HG02571 (cell line): ENCODE measurements at regions not wholly inside any gene's neighbourhood (a gene's known extent, or its start where the extent isn't known, plus 50 kb on each side); places are given as distances from the start of the nearest gene placed in this dataset.
"Not testable (repeated sequence)": the region's sequence is repeated elsewhere in the genome, so short reads cannot be mapped to it uniquely, and the experiment has no call there.

Experiments
- ATAC-seq: cut with Tn5 transposase; IDR thresholded peaks from one replicate; pipeline ENCODE4 v1.9.1; 2021; ENCODE audit warnings: mild to moderate bottlenecking, moderate library complexity; ENCODE audit not compliant: unreplicated experiment

DNA sequence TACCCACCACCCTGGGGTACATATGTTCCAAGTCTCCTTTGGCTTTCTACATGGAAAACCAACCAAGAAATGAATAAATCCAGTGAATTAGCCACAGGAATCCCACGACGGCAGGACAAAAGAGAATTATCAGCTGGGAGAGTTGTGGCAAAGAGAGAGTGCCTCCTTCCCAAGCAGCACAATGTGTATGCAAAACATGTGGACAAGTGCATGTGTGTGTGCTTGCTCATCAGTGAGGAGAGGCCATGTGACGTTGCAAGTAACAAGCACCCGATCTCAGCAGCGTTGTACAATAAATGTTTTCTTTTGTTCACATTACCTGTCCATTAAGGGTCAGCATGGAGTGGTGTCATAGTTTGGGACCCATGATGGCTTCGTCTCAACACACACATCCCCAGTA is 50.0 kb upstream of the EMX2 start:
- no peak for ATAC-seq

DNA sequence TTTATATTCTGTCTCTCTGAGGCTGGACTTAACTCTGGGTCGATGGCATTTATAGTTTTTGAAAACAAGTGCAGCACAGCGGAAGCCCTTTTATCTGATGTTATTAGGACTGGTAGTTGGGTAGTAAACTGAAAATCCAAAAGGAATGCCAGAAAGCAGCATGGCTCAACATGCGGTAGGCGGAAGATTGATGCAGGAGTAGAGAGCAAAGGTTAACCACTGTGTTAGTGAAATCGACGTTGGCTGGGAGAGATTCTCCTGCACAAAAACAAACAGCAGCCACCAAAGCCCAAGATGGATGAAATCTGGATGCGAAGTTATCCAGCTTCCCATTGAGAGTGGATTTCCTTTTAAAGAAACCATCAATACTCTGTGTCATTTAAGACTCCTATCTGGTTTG is 54.5 kb upstream of the EMX2 start:
- no peak for ATAC-seq

DNA sequence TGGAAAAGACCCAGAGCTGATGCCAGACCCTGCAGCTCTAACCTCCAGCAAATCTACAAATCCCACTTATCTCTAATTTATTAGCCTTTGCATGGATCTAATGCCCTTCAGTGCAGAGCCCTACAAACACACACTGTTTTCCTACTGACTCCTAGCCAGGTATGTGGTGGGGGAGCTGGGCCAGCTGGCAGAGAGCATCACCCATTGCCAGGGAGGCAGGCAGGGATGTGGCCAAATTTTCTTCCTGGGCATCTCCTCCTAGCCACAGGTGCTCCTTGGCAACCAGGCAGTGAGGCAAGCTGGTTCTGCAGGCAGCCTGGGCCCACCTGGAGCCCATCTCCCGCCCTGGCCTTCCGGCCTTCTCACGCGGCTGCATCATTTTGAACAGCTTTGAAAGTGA is 55.9 kb upstream of the EMX2 start:
- ATAC-seq: no peak

DNA sequence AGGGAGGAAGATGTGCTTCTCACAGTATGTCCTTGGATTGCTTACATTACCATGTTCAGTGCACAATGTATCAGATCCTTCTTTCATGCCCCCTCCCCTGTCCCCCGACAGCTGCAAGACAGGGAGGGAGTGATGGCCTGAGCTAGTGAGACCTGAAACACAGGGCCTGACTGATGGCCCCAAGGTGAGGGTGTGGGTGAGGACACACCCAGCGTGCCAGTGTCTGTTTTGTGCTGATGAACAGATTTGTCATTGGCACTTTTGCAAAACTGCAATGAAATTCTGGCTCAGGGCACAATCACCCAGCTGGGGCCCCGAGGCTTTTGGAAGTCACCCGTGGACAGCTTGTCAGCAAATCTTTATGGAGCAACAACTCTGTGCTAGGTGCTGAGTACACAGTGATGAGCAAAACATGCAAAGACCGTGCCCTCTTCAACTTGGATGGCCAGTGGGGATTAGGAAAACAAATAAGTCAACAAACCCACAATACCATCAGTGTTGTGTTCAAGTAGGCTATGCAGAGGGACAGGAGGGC is 59.4 kb upstream of the EMX2 start:
- ATAC-seq: no peak

DNA sequence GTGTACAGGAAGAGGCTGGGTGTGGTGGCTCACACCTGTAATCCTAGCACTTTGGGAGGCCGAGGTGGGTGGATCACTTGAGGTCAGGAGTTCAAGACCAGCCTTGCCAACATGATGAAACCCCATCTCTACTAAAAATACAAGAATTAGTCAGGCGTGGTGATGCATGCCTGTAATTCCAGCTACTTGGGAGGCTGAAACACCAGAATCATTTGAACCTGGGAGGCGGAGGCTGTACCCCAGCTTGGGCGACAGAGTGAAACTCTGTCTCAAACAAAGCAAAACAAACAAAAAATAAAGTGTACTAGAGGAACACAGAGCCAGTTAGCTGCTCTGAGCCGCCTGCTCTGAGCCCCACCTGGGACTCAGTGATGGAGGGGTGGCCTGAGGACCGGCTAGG is 61.5 kb upstream of the EMX2 start:
- ATAC-seq: not testable (repeated sequence)

DNA sequence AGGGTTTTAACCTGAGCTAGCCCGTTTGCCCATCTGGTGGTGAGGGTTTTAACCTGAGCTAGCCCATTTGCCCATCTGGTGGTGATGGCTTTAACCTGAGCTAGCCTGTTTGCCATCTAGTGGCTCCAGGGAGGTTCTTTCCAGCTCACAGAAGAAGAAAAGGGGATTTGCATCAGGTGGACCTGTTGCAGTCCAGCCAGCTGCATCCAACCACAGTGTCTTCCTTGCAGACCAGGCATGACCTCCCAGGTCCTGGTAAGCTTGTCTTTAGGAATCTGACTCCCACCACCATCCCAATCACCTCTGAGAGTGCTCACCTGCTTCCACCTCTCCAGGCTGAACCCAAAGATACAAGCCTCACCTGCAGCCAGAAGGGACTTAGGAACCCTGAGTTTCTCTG is 62.4 kb upstream of the EMX2 start:
- no peak for ATAC-seq

DNA sequence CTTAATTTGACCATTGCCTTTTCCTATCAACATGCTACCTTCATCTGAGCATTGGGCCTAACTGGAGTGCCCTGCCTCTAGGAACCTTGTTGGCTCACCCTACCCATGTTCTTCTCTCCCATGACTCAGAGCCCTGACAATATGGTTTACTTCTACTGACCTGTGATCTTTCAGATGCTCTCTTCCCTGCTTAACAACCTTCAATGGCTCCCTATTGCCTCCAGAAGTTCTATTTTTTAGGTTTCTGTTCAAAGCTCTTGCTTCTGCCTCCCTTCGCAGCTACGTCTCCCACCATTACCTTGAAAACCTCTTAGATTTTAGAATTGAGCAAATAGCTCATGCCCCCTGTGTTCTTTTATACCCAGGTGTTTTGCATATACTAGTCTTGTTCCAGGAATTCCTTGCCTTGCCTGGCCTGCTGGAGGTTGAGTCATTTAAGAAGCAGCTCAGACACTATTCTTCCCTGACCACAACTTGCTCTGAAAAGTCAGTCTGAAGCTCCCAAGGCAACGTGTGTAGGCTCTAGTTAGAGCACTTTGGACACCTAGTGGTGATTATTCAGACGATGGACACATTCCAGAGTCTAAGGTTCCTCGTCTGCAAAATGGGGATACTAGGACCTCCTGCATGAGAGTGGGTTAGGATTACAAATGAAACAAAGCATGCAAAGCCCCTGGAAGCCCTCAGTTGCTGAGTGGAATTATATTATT is 64.4 kb upstream of the EMX2 start:
- no peak for ATAC-seq

DNA sequence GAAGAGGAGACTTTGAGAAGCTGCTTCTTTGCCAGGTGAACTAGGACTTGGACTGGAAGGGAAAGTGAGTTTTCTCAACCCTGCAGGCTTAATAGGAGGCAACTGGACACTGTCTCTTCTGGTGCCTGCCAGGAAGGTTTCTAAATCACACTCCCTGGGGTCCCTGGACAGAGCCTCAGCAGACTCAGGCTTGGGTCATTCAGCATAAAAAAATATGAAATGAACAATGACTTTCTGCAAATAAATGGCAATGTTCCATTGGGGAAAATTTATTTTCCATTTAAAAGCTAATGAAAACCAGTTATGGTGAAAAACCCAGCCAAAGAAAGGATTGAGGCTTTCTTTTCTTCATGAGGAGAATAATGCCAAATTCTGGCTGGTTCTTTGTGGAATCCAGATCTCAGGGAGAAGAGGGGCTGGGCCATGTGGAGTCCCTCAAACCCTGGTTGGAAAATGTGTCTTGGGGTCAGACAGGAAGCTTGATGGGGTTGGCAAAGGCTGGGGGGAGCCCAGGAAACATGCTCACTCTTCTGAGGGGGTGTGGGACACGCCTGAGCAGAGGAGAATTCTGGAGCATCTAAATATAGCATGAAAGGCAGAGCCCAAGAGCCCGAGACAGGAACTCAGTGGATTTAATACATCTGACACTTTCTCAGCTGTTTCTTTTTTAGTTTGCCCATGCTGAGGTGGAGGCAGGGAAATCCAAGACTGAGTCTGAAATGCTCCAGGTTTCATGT is 65.2 kb upstream of the EMX2 start:
- ATAC-seq: no peak

DNA sequence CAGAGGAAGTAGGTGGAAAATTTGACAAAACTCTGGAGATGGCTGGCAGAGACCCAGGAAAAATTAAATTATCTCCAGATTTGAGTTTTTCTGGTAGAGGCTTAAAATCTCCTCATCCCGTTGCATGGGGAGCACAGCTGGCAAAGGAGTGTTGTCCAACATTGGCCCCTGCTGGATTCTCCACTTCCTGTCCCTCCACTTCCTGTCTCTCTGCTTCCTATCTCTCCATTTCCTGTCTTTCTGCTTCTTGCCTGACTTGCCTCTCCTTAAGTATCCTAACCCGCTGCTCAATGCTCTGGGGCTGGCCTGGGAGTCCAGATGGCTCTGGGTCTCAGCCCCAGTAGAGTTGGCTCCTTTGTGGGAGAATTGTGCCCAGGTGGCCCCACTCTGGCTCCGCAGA is 65.8 kb upstream of the EMX2 start:
- ATAC-seq: no peak

DNA sequence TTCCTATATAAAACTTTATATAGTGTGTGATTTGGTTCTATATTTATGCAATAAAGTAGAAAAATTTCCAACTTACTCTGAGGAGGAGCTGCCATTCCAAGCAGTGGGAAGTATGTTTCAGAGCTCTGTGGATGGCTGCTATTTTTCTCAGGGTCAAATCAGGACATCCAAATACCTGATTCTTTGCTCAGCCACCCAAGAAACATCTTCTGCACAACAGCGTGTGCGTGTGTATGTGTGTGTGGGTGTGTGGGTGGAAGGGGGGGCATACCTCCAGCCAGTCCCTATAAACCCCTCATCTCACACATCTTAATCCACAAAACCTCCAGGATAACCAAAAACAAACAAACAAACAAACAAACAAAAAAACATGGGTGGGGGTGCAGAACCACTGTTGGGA is 66.3 kb upstream of the EMX2 start:
- ATAC-seq: no peak

DNA sequence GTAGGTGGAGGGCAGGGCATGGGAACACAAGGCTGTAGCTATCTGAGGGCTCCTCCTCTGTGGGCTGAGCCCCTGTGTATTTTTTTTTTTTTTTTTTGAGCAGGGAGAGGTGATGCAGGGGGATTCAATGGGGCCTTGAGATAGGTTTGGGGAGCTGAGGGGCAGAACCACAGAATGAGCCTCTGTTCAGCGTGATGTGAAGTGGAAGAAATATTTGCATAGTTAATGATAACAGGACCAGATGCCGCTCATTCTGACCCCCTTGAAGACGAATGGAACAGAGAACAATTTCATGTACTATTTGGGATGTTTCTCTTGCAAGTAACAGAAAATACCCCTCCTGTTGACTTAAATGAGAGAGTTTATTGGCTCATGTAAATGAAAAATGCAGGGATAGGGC is 69.7 kb upstream of the EMX2 start:
- no peak for ATAC-seq

DNA sequence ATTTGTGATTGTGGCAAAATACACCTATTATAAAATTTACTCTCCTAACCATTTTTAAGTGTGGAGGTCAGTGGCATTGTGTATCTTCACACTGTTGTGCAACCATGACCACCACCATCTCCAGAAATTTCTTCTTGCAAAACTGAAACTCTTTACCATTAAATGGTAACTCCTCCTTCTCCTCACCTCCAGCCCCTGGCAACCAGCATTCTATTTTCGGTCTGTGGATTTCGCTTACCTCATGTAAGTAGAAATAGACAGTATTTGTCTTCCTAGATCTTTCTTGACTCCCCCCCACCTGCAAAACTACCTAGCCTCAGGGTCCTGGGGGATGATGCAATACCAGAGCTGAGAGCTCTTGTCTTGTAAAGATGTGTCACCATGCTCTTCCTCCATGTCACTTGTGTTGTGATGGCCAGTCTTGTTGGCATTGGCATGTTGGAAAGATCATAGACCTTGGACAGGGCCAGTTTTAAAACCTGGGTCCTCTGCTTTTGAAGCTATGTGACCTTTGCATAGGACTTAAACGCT is 71.1 kb upstream of the EMX2 start:
- no peak for ATAC-seq

DNA sequence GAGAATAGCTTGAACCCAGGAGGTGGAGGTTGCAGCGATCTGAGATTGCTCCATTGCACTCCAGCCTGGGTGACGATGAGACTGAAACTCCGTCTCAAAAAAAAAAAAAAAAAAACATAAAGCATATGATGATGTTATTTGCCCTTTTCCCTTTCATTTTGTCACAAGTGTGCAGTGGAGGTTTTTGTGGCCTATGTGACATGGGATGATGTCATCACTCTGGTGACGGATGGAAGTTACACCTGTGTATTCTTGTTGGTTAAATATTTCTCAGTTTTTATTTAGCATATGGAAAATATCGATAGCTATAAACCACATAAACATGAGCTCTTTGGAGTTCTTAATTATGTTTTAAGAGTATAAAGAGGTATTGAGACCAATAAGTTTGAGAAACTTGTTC is 71.8 kb upstream of the EMX2 start:
- no peak for ATAC-seq

DNA sequence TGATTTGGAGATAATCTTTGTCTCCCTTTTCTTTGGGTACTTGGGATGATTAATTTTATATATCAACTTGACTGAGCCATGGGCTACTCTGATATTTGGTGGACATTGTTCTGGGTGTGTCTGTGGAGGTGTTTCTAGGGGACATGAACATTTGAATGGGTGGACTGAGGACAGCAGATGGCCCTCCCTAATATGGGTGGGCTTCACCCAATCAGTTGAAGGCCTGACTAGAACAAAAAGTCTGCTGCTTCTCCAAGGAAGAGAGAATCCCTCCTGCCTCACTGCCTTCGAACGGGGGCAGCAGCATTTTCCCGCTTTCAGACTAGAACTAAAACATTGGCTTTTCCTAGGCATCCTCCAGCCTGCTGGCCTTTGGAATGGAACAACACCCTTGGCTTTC is 73.9 kb upstream of the EMX2 start:
- no peak for ATAC-seq

DNA sequence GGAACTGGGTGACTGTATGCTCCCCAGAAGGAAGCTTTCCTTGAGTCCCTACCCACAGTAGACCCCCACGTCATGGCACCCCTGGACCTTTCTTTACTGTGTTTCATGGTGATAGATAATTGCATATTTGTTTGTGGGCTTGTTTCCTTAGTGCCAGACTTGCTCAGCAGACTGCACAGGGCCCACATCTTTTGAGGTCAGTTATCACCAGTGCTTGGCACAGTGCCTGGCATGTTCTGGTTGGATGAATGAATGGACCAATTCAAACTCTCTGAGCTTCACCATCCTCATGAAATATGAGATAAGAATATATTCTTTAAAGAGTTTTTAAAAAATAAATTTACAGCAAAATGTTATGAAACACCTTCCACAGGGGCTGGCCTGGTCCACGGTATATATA is 78.4 kb upstream of the EMX2 start:
- ATAC-seq: no peak

DNA sequence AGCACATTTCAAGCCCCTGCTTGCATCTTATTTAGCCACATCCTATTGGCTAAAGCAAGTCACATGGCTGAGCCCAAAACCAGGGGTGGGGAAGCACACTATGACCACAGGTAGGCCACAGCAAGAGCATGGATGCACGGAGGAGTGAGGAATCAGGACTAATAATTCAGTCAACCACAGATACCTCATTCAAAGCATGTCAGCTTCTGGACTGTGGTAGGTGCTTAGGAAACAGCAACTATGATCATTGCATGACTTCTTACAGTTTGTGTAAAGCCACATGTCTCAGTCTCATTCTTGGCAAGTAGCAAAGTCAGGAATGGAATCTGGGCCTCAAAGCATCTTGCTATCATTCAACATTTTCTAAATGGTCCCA is 79.0 kb upstream of the EMX2 start:
- ATAC-seq: no peak

DNA sequence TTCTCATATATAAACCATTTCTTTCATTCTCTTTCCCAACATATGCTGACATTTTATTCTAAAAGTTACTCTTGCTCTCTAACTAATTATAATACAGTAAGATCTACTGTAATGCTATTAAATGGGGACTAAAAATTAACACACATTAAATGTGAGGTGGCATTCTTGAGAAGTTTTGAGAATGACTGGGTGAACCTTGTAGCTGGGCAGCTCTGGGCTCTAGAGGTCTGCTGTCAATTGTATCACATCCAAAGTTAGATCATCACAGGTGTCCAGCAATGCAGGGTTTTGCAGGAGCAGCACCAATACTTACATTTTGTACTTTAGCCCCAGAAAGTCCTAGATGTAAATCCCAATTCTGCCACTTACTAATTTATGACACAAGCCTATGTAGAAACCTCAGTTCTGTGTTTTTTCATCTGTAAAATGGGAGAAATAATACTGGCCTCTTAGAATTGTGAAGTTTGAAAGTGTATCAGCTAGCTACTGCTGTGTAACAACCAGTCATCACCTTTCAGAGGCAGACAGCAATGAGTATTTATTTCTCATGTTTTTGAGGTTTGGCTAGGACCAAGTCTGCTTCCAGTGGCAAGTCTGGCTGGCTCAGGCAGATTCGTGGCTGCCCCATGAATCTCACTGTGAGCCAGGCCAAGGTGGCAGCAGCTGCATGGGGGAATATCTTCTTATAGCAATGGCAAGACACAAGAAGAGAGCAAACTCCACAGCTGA is 79.6 kb upstream of the EMX2 start:
- no peak for ATAC-seq

DNA sequence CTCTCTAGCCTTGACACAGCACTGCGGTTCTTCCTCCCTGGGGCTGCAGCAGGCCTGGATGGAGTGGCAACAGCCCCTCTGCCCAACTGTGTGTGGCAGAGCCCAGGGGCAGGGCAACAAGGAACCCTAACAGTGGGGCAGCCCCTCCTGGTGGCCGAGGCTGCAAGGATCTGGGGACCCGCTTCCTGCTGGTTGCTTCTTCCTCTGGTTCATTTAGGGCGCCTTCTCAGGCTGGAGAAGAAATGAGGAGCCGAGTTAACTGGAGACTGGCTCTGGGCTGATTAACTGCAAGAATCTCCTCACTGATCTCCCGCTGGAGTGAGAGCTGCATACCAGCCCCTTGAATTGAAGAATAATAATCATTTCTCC is 80.1 kb upstream of the EMX2 start:
- no peak for ATAC-seq

DNA sequence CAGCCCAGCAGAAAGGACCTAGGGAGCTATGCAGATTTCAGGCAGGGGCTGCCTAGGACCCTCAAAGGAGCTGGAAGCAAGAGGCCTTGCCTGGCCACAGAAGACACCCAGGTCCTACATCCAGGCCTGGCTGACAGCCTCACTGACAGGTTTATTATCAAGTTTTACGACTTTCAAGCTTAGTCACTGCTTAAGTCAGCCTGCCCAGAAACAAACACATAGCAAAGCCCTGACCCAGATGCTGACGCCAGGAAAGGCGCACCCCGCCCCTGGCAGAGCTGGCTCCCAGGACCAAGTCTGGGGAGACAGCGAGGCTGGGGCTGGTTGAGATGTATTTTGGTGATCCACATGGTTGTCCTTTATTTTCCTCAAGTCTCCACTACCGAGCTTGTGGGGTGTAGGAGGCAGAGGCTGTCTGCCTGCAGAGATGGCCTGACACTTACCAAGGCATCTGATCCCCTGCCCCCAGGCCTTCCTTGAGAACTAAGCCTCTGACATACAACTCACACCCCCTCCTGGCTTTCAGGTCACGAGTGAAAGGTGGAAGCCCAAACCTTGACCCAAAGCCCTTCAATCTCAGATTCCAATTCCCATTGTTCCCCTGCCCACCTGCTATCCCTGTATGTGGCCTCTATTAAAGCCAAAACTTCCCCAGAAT is 80.7 kb upstream of the EMX2 start:
- ATAC-seq: no peak

DNA sequence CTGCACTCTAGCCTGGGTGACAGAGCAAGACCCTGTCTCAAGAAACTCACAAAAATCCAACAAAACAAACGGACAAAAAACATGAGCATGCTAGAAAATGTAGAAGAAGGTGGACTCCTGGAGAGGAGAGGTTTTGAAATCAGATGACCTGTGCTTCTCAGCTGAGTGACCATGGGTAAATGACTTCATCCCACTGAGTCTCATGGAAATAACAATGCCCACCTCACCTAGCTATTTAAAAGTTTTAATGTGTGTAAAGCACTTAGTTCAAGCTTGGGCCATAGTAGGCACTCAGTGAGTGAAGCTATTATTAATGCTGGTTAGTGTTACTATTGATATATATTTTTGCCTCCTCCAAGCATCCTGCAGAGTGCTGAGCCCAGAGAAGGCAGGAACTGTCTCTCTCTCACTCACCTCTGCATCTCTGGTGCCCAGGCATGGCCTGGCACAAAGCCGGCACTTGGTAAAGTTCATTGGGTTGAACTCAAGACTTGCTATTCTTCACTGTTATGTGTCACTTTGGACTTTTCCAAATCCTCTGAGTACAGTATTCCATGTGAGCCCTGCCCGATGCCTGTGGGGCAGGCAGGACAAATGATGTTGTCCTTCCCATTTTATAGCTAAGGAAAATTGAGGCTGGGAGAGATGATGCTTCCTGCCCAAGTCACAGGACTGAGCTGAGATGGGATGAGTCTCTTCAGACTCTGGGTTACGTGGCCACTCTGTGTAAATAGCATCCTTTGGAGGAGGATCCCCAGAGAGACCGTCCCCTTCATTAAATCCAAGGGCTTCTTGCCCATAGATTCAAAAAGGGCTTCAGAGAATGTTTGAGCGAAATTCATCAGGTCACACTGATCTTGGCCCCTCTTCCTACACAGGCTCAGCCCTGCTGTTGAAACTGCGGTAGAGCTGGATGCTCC is 81.4 kb upstream of the EMX2 start:
- no peak for ATAC-seq
